ENCODE measurements at regions not wholly inside any gene's neighbourhood (a gene's known extent, or its start where the extent isn't known, plus 50 kb on each side); places are given as distances from the start of the nearest gene placed in this dataset.

DNA sequence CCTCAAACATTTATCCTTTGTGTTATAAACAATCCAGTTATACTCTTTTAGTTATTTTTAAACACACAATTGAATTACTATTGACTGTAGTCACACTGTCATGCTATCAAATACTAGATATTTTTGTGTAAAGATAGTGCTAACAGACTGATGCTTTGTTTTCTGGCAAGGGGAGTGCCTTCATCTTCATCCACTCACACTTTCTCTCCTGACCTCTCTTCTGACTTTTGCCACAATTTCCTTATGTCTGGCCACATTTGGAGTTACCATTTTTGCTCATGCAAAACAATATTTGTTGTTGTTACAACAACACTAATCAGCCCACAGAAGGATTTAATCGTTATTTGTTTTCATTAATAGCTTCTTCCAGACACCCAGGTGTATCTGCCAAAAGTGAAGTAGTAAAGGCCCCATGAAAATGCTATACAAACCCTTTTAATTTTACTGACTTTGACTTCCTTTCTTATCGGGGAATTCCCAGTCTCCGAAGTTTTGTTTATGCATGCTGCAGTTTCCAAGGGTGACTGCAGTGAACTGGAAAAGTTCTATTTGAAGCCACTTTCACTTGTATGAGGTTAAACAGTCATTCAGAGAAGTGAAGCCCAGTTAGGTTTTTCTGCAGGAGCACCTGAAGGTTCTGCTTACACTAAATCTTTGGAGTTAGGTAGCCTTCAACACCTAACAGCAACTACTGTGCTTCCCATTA lies 66.1 kb upstream of the FRY start:
- DNase-seq, result no peak

GRCh38 chr13:31967155-31967554 lies 64.4 kb upstream of the FRY start:
- DNase-seq, result no peak

GRCh38 chr13:31968473-31968872 lies 63.1 kb upstream of the FRY start:
- no peak for DNase-seq

GRCh38 chr13:31970231-31970930 lies 61.2 kb upstream of the FRY start:
- no peak for DNase-seq

DNA sequence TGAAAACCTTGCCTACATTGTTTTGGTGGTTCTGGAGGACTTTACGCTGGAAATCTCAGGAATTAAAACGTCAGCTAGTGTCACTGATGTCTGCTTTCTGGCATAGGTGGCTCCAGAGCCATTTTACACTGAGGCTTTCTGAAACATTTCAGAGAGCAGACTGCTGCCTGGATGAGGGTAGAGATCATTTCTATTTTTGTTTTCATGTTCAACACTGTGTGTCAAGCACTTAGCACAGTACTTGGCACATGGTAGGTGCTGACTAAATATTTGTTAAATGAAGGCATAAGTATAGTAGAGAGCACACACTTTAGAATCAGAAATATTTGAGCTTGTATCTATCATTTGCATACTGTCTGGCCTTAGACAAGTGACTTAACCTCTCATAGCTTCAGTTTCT lies 59.1 kb upstream of the FRY start:
- DNase-seq, result no peak

- no peak for DNase-seq
These were observed 53.6 kb upstream of the FRY start for GRCh38 chr13:31978021-31978420.

GRCh38 chr13:31980830-31981229 lies 50.7 kb upstream of the FRY start:
- no peak for DNase-seq
